DND-41 (cell line): ENCODE measurements at regions not wholly inside any gene's neighbourhood (a gene's known extent, or its start where the extent isn't known, plus 50 kb on each side); places are given as distances from the start of the nearest gene placed in this dataset.

ENCODE experiments used
- ATAC-seq: fragments of 200-7000 bp; cut with Tn5 transposase; 3 replicates; pipeline ENCODE4 v1.9.1; 2021; ENCODE audit warnings: low read depth; ENCODE audit not compliant: insufficient read depth
- DNase-seq: peaks from one replicate; pipeline ENCODE4 v3.0.0-alpha.2; 2020
- H2AFZ ChIP-seq: 2 replicates; pipeline ENCODE4 v1.6.0; 2012; ENCODE audit warnings: low read depth, low read length
- H3K27ac ChIP-seq: 2 replicates; pipeline ENCODE4 v1.5.1; 2012; ENCODE audit warnings: low read length, inconsistent platforms
- H3K27me3 ChIP-seq: fragments of 200-600 bp; sonication (generic); 2 replicates; pipeline ENCODE4 v1.6.0; 2012; ENCODE audit warnings: low read length, mild to moderate bottlenecking, inconsistent platforms; ENCODE audit not compliant: insufficient read depth, poor library complexity
- H3K36me3 ChIP-seq: 2 replicates; pipeline ENCODE4 v1.5.1; 2012; ENCODE audit warnings: low read length, inconsistent platforms; ENCODE audit not compliant: insufficient read depth
- H3K4me1 ChIP-seq: 2 replicates; pipeline ENCODE4 v1.5.1; 2012; ENCODE audit warnings: mild to moderate bottlenecking, low read length; ENCODE audit not compliant: insufficient read depth
- H3K4me2 ChIP-seq: 2 replicates; pipeline ENCODE4 v1.6.0; 2012; ENCODE audit warnings: mild to moderate bottlenecking, moderate library complexity, low read length, inconsistent platforms; ENCODE audit not compliant: insufficient read depth
- H3K4me3 ChIP-seq, 2 experiments: fragments of 200-600 bp in 1 of 2; shearing (Covaris generic) in 1 of 2; 2 replicates each; pipeline ENCODE4 v1.5.1; 2012 to 2016; ENCODE audit warnings: inconsistent platforms in 2 of 2, low read length in 2 of 2, mild to moderate bottlenecking in 2 of 2, low read depth in 1 of 2, moderate library complexity in 1 of 2
- H3K79me2 ChIP-seq: 2 replicates; pipeline ENCODE4 v1.6.0; 2012; ENCODE audit warnings: low read length, inconsistent platforms; ENCODE audit not compliant: insufficient read depth
- H3K9ac ChIP-seq: 2 replicates; pipeline ENCODE4 v1.6.0; 2012; ENCODE audit warnings: low read depth, mild to moderate bottlenecking, inconsistent platforms, low read length, moderate library complexity
- H3K9me3 ChIP-seq: 2 replicates; pipeline ENCODE4 v1.5.1; 2012; ENCODE audit warnings: low read length, moderate library complexity, mild to moderate bottlenecking, inconsistent platforms; ENCODE audit not compliant: insufficient read depth, severe bottlenecking
- H4K20me1 ChIP-seq: 2 replicates; pipeline ENCODE4 v1.6.0; 2012; ENCODE audit warnings: low read length; ENCODE audit not compliant: insufficient read depth
- CTCF ChIP-seq: IDR thresholded peaks from 2 replicates; pipeline ENCODE4 v1.5.1; 2012; ENCODE audit warnings: borderline replicate concordance, low read length, moderate library complexity, mild to moderate bottlenecking; ENCODE audit not compliant: poor library complexity, severe bottlenecking; ENCODE audit errors: extremely low read depth
- EZH2 ChIP-seq: IDR thresholded peaks from 3 replicates; pipeline ENCODE4 v1.6.1; 2012; ENCODE audit warnings: borderline replicate concordance, low read depth, mild to moderate bottlenecking, moderate library complexity, low read length, inconsistent platforms; ENCODE audit not compliant: severe bottlenecking

DNA sequence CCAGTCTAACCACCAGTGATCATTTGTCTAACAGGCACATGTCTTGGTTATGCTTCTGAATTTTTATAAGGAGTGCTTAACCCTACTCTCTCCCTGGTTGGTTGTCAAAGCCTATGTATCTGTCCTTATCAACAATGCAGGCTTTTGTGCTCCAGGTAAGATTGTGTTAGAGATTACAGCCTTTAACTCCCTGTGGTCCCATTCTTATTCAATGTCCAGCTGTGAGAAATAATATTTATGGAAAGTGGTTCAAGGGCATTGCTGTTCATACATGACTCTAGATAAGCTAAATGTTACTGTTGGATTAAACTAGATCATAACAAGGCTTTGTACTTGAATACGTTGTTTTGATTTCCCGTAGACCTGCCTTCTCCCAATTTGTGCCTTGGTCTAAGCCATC, 146.1 kb upstream of the TSC22D2 start:
- no peak for ATAC-seq
- Histone ChIP-seq H3K36me3 (no peaks in the 10 kb centered on the region), H3K4me1 (no peaks in the 10 kb centered on the region), H3K79me2 (no peaks in the 10 kb centered on the region), H3K27me3 (peaks cover 8% of the 10 kb centered on the region), H3K4me2 (no peak overlapping the region), H2AFZ (no peak overlapping the region), H3K9ac (no peak overlapping the region), H3K27ac (no peak overlapping the region), H3K9me3 (no peaks in the 10 kb centered on the region), H4K20me1 (no peaks in the 10 kb centered on the region), H3K4me3 (no peak overlapping the region)
- no peak for TF ChIP-seq CTCF
- TF ChIP-seq EZH2 = no peak
- no peak for DNase-seq

GRCh38 chr3:150261418-150261817, 146.7 kb upstream of the TSC22D2 start:
- no peak for TF ChIP-seq CTCF
- Histone ChIP-seq H3K36me3 (no peaks in the 10 kb centered on the region), H3K4me2 (no peak overlapping the region), H3K27me3 (peaks cover 3% of the 10 kb centered on the region), H3K4me1 (no peaks in the 10 kb centered on the region), H4K20me1 (no peaks in the 10 kb centered on the region), H2AFZ (no peak overlapping the region), H3K27ac (no peak overlapping the region), H3K4me3 (no peak overlapping the region), H3K9ac (no peak overlapping the region), H3K9me3 (no peaks in the 10 kb centered on the region), H3K79me2 (no peaks in the 10 kb centered on the region)
- DNase-seq (no peak), ATAC-seq (no peak)

DNA sequence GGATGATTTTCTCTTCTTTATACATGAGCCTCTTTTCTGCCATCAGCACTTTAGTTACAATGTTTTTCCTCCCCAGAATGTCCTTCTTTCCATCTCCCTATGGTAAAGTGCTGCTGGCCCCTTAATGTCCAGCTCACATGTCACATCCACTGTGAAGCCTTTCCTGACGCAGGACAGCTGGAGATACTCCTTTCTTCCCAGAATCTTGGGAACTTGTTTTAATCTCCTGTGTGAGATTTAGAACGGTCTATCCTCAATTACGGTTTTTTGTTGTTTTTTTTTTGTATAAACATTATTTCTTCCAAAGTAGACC, 147.7 kb upstream of the TSC22D2 start:
- DNase-seq (no peak), ATAC-seq (no peak)
- Histone ChIP-seq H3K36me3 (no peaks in the 10 kb centered on the region), H3K27me3 (peaks cover 3% of the 10 kb centered on the region), H3K79me2 (no peaks in the 10 kb centered on the region), H2AFZ (no peak overlapping the region), H3K9ac (no peak overlapping the region), H3K4me2 (no peak overlapping the region), H4K20me1 (no peaks in the 10 kb centered on the region), H3K27ac (no peak overlapping the region), H3K4me3 (no peak overlapping the region), H3K4me1 (no peaks in the 10 kb centered on the region), H3K9me3 (no peaks in the 10 kb centered on the region)
- TF ChIP-seq EZH2 (no peak), CTCF (no peak)
